OCI-LY1 (cell line): ENCODE measurements at regions not wholly inside any gene's neighbourhood (a gene's known extent, or its start where the extent isn't known, plus 50 kb on each side); places are given as distances from the start of the nearest gene placed in this dataset.
"Not testable (repeated sequence)": the region's sequence is repeated elsewhere in the genome, so short reads cannot be mapped to it uniquely, and the experiment has no call there.

Experiments used
- H2AFZ ChIP-seq: fragments of 200-600 bp; sonication (generic), shearing (Covaris generic); 2 replicates; pipeline ENCODE4 v1.6.0; 2014; ENCODE audit warnings: antibody characterized with exemption, mild to moderate bottlenecking, low read length
- H3F3A ChIP-seq: fragments of 200-600 bp; sonication (generic), shearing (Covaris generic); 2 replicates; pipeline ENCODE4 v1.6.0; 2014; ENCODE audit warnings: mild to moderate bottlenecking, antibody characterized with exemption, low read length, moderate library complexity; ENCODE audit not compliant: insufficient read depth
- H3K27ac ChIP-seq: fragments of 200-600 bp; sonication (generic); 2 replicates; pipeline ENCODE4 v1.5.1; 2014; ENCODE audit warnings: low read length, mixed run types, mild to moderate bottlenecking, low read depth; ENCODE audit not compliant: poor library complexity, severe bottlenecking
- H3K27me3 ChIP-seq: fragments of 200-600 bp; sonication (generic); 2 replicates; pipeline ENCODE4 v1.6.0; 2014; ENCODE audit warnings: antibody characterized with exemption, mild to moderate bottlenecking, low read length, moderate library complexity; ENCODE audit not compliant: insufficient read depth
- H3K36me3 ChIP-seq: fragments of 200-600 bp; sonication (generic); 2 replicates; pipeline ENCODE4 v1.6.1; 2014; ENCODE audit warnings: mild to moderate bottlenecking, antibody characterized with exemption, low read length, moderate library complexity, mixed read lengths; ENCODE audit not compliant: insufficient read depth
- H3K4me1 ChIP-seq: fragments of 200-600 bp; sonication (generic); 2 replicates; pipeline ENCODE4 v1.5.1; 2014; ENCODE audit warnings: mild to moderate bottlenecking, low read length, moderate library complexity; ENCODE audit not compliant: insufficient read depth, severe bottlenecking
- H3K4me2 ChIP-seq: fragments of 200-600 bp; sonication (generic), shearing (Covaris generic); 2 replicates; pipeline ENCODE4 v1.6.1; 2014; ENCODE audit warnings: low read length
- H3K4me3 ChIP-seq: fragments of 200-600 bp; sonication (generic); 2 replicates; pipeline ENCODE4 v1.5.1; 2014; ENCODE audit warnings: low read length, low read depth, mild to moderate bottlenecking, mixed read lengths; ENCODE audit not compliant: poor library complexity, severe bottlenecking
- H3K79me2 ChIP-seq: fragments of 200-600 bp; shearing (Covaris generic); 2 replicates; pipeline ENCODE4 v1.6.1; 2016; ENCODE audit warnings: mixed run types, low read length, mixed read lengths; ENCODE audit not compliant: insufficient read depth
- H3K9ac ChIP-seq: fragments of 200-600 bp; sonication (generic), shearing (Covaris generic); 2 replicates; pipeline ENCODE4 v1.6.1; 2014; ENCODE audit warnings: mild to moderate bottlenecking, low read length, mixed read lengths
- H3K9me2 ChIP-seq: fragments of 200-600 bp; sonication (generic), shearing (Covaris generic); 2 replicates; pipeline ENCODE4 v1.6.1; 2014; ENCODE audit warnings: low read depth, mild to moderate bottlenecking, low read length, mixed read lengths
- H3K9me3 ChIP-seq: fragments of 200-600 bp; shearing (Covaris generic); 2 replicates; pipeline ENCODE4 v1.6.1; 2014; ENCODE audit warnings: low read length, mixed read lengths
- H4K20me1 ChIP-seq: fragments of 200-600 bp; sonication (generic), shearing (Covaris generic); 2 replicates; pipeline ENCODE4 v1.6.0; 2016; ENCODE audit warnings: mild to moderate bottlenecking, low read length; ENCODE audit not compliant: insufficient read depth

- H3K9me2 ChIP-seq, H3K27me3 ChIP-seq, H4K20me1 ChIP-seq, H3K36me3 ChIP-seq, H2AFZ ChIP-seq, H3K79me2 ChIP-seq, H3K9ac ChIP-seq, H3K4me2 ChIP-seq, H3K27ac ChIP-seq, H3K9me3 ChIP-seq, H3K4me3 ChIP-seq, H3F3A ChIP-seq: not testable (repeated sequence)
- H3K4me1 ChIP-seq: peaks cover 18% of the 10 kb centered on the region
These were observed 193.0 kb downstream of the BCL2L11 start for GRCh38 chr2:111313711-111314110.

GRCh38 chr2:111315188-111315917 lies 194.6 kb downstream of the BCL2L11 start:
- not testable (repeated sequence) for H3K4me1 ChIP-seq, H3K27me3 ChIP-seq, H3K79me2 ChIP-seq, H3K4me3 ChIP-seq, H2AFZ ChIP-seq, H3K9me3 ChIP-seq, H3K36me3 ChIP-seq, H3K9me2 ChIP-seq, H4K20me1 ChIP-seq, H3F3A ChIP-seq, H3K9ac ChIP-seq, H3K27ac ChIP-seq, H3K4me2 ChIP-seq

GRCh38 chr2:111316221-111316741 lies 195.6 kb downstream of the BCL2L11 start:
- H2AFZ ChIP-seq, H3K4me3 ChIP-seq, H3K4me2 ChIP-seq, H3K4me1 ChIP-seq, H3K79me2 ChIP-seq, H3K36me3 ChIP-seq, H3K9me2 ChIP-seq, H3K27me3 ChIP-seq, H3K9me3 ChIP-seq, H3F3A ChIP-seq, H4K20me1 ChIP-seq, H3K9ac ChIP-seq, H3K27ac ChIP-seq: not testable (repeated sequence)

GRCh38 chr2:111316881-111317549 lies 196.3 kb downstream of the BCL2L11 start:
- H3K27me3 ChIP-seq, H3K9me2 ChIP-seq, H3K4me2 ChIP-seq, H3K4me1 ChIP-seq, H3F3A ChIP-seq, H3K79me2 ChIP-seq, H2AFZ ChIP-seq, H4K20me1 ChIP-seq, H3K9ac ChIP-seq, H3K9me3 ChIP-seq, H3K27ac ChIP-seq, H3K36me3 ChIP-seq, H3K4me3 ChIP-seq: not testable (repeated sequence)

- H3K27me3 ChIP-seq, H2AFZ ChIP-seq, H3K9me2 ChIP-seq, H3K4me2 ChIP-seq, H3K36me3 ChIP-seq, H3K79me2 ChIP-seq, H3F3A ChIP-seq, H3K27ac ChIP-seq, H3K9ac ChIP-seq, H3K4me3 ChIP-seq, H4K20me1 ChIP-seq, H3K4me1 ChIP-seq, H3K9me3 ChIP-seq: not testable (repeated sequence)
These were observed 198.8 kb downstream of the BCL2L11 start for GRCh38 chr2:111319552-111319951.

- H3K9me2 ChIP-seq, H3K4me2 ChIP-seq, H4K20me1 ChIP-seq, H2AFZ ChIP-seq, H3K79me2 ChIP-seq, H3K4me3 ChIP-seq, H3F3A ChIP-seq, H3K9ac ChIP-seq, H3K27me3 ChIP-seq, H3K36me3 ChIP-seq, H3K4me1 ChIP-seq, H3K9me3 ChIP-seq: not testable (repeated sequence)
- H3K27ac ChIP-seq: peak overlapping the region; percentile 70
These were observed 199.6 kb downstream of the BCL2L11 start for GRCh38 chr2:111320264-111320663.

GRCh38 chr2:111320965-111321364 lies 200.3 kb downstream of the BCL2L11 start:
- not testable (repeated sequence) for H3K4me3 ChIP-seq, H3K27ac ChIP-seq, H3K9me2 ChIP-seq, H2AFZ ChIP-seq, H3K9me3 ChIP-seq, H3F3A ChIP-seq, H3K4me1 ChIP-seq, H3K4me2 ChIP-seq, H4K20me1 ChIP-seq, H3K9ac ChIP-seq, H3K79me2 ChIP-seq, H3K36me3 ChIP-seq, H3K27me3 ChIP-seq
